C4-2B (cell line): ENCODE measurements at regions not wholly inside any gene's neighbourhood (a gene's known extent, or its start where the extent isn't known, plus 50 kb on each side); places are given as distances from the start of the nearest gene placed in this dataset.

Experiments used
- ZFX ChIP-seq: fragments of 450-650 bp; IDR thresholded peaks from 2 replicates; pipeline ENCODE4 v1.6.1; 2017
- TF ChIP-seq, protein P1 (sequence below): fragments of 450-650 bp; conservative IDR thresholded peaks from 2 replicates; pipeline ENCODE4 v1.5.1; 2017; ENCODE audit warnings: mild to moderate bottlenecking

DNA sequence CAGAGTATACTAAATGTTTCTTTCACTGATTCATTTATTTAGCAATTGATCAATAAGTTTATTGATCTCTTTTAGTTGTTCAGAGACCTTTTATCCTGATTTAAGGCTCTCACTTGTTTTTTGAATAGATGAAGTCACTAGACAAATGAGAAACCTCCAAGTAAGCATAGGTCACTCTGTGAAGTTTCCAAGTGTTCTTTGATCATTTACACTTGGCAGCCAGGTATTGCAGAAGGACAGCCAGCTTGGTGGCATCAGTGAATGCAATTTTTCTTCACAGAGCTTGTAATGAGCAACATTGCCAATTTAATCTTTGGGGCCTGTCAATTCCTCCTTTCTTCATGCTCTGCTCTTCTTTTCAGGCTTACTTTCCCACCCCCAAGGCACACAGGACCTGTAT, 413.0 kb downstream of the OMA1 start:
- TF ChIP-seq, protein P1, sequence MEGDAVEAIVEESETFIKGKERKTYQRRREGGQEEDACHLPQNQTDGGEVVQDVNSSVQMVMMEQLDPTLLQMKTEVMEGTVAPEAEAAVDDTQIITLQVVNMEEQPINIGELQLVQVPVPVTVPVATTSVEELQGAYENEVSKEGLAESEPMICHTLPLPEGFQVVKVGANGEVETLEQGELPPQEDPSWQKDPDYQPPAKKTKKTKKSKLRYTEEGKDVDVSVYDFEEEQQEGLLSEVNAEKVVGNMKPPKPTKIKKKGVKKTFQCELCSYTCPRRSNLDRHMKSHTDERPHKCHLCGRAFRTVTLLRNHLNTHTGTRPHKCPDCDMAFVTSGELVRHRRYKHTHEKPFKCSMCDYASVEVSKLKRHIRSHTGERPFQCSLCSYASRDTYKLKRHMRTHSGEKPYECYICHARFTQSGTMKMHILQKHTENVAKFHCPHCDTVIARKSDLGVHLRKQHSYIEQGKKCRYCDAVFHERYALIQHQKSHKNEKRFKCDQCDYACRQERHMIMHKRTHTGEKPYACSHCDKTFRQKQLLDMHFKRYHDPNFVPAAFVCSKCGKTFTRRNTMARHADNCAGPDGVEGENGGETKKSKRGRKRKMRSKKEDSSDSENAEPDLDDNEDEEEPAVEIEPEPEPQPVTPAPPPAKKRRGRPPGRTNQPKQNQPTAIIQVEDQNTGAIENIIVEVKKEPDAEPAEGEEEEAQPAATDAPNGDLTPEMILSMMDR: no peak
- TF ChIP-seq ZFX: no peak
